Trophoblast cell (in vitro differentiated cells and primary cell): ENCODE measurements at regions not wholly inside any gene's neighbourhood (a gene's known extent, or its start where the extent isn't known, plus 50 kb on each side); places are given as distances from the start of the nearest gene placed in this dataset.

Experiments
- DNase-seq, 2 donors: peaks; one replicate each; pipeline ENCODE4 v3.0.0-alpha.2; 2016
- H2AFZ ChIP-seq: 2 replicates; pipeline ENCODE4 v1.6.1; 2013; ENCODE audit warnings: low read length, moderate library complexity, mild to moderate bottlenecking; ENCODE audit not compliant: insufficient read depth, poor library complexity
- H2AK5ac ChIP-seq: 2 replicates; pipeline ENCODE4 v1.6.1; 2013; ENCODE audit warnings: mild to moderate bottlenecking, low read length
- H2BK120ac ChIP-seq: 2 replicates; pipeline ENCODE4 v1.6.1; 2013; ENCODE audit warnings: low read length, mild to moderate bottlenecking, moderate library complexity; ENCODE audit not compliant: insufficient read depth, poor library complexity
- H2BK12ac ChIP-seq: 2 replicates; pipeline ENCODE4 v1.6.1; 2013; ENCODE audit warnings: mild to moderate bottlenecking, low read length, moderate library complexity
- H2BK5ac ChIP-seq: 2 replicates; pipeline ENCODE4 v1.6.1; 2013; ENCODE audit warnings: low read length, low read depth, moderate library complexity, mild to moderate bottlenecking; ENCODE audit not compliant: poor library complexity
- H3K14ac ChIP-seq: 2 replicates; pipeline ENCODE4 v1.6.1; 2013; ENCODE audit warnings: mild to moderate bottlenecking, low read length
- H3K18ac ChIP-seq: 2 replicates; pipeline ENCODE4 v1.6.1; 2013; ENCODE audit warnings: mild to moderate bottlenecking, low read length
- H3K23ac ChIP-seq: 2 replicates; pipeline ENCODE4 v1.6.1; 2013; ENCODE audit warnings: low read length
- H3K27ac ChIP-seq: 2 replicates; pipeline ENCODE4 v1.5.1; 2013; ENCODE audit warnings: low read depth, mild to moderate bottlenecking, inconsistent platforms, low read length, moderate library complexity
- H3K27me3 ChIP-seq: 2 replicates; pipeline ENCODE4 v1.6.1; 2013; ENCODE audit warnings: inconsistent platforms, mild to moderate bottlenecking, low read length, moderate library complexity; ENCODE audit not compliant: insufficient read depth
- H3K36me3 ChIP-seq, 2 experiments: 1 replicate in 1 of 2; 2 replicates in 1 of 2; pipeline ENCODE4 v1.6.1; 2013; ENCODE audit warnings: low read length in 2 of 2, mild to moderate bottlenecking in 2 of 2, moderate library complexity in 1 of 2; ENCODE audit not compliant: insufficient read depth in 2 of 2, control insufficient read depth in 1 of 2
- H3K4ac ChIP-seq: 2 replicates; pipeline ENCODE4 v1.6.1; 2013; ENCODE audit warnings: low read depth, mild to moderate bottlenecking, low read length, moderate library complexity
- H3K4me1 ChIP-seq, 2 experiments: 1 replicate in 1 of 2; 2 replicates in 1 of 2; pipeline ENCODE4 v1.6.1; 2013; ENCODE audit warnings: low read length in 2 of 2, mild to moderate bottlenecking in 2 of 2, moderate library complexity in 1 of 2; ENCODE audit not compliant: insufficient read depth in 2 of 2, control insufficient read depth in 1 of 2
- H3K4me2 ChIP-seq: 2 replicates; pipeline ENCODE4 v1.6.1; 2013; ENCODE audit warnings: inconsistent platforms, mild to moderate bottlenecking, low read length, moderate library complexity
- H3K4me3 ChIP-seq: 2 replicates; pipeline ENCODE4 v1.5.1; 2013; ENCODE audit warnings: mild to moderate bottlenecking, low read depth, low read length, inconsistent platforms
- H3K79me1 ChIP-seq: one replicate; pipeline ENCODE4 v1.6.1; 2013; ENCODE audit warnings: low read length
- H3K79me2 ChIP-seq: 2 replicates; pipeline ENCODE4 v1.6.1; 2013; ENCODE audit warnings: low read length, mild to moderate bottlenecking; ENCODE audit not compliant: control insufficient read depth, insufficient read depth, poor library complexity
- H3K9ac ChIP-seq: 2 replicates; pipeline ENCODE4 v1.6.1; 2013; ENCODE audit warnings: mild to moderate bottlenecking, low read length
- H3K9me3 ChIP-seq: 2 replicates; pipeline ENCODE4 v1.6.1; 2013; ENCODE audit warnings: low read depth, mild to moderate bottlenecking, control low read depth, inconsistent platforms, low read length; ENCODE audit not compliant: insufficient read depth
- H4K12ac ChIP-seq: 2 replicates; pipeline ENCODE4 v1.6.1; 2013; ENCODE audit warnings: low read depth, mild to moderate bottlenecking, low read length, moderate library complexity
- H4K8ac ChIP-seq: 2 replicates; pipeline ENCODE4 v1.6.1; 2013; ENCODE audit warnings: low read depth, mild to moderate bottlenecking, low read length, moderate library complexity
- H4K91ac ChIP-seq: one replicate; pipeline ENCODE4 v1.6.1; 2013; ENCODE audit warnings: low read depth, mild to moderate bottlenecking, low read length, moderate library complexity
- WGBS: extraction: QIAGEN DNeasy Blood & Tissue Kit; methylation state at CpG from one replicate; pipeline ENCODE4 v1.1.7; 2013; ENCODE audit warnings: missing lambda C conversion rate; ENCODE audit not compliant: insufficient read length, insufficient coverage; ENCODE audit errors: extremely low coverage; 5-methylcytosine and 5-hydroxymethylcytosine counted together

DNA sequence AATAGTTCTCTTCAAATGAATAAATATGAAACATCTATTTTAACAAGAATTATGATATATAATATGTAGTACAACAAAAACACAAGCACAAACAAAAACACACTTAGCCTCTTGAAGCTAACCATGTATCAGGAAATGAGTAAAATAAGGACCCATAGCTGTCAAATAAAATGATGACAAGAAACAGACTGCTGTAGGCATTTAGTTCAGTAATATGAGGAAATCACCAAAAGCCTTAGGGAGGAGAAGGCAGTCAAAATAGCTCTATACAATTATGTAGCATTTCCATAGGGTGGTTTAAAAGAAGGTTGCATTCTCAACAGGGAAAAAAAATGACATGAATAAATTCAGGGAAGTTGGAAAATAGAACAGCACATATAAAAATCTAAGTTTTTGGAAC, 163.4 kb downstream of the PCDH20 start:
- no peak overlapping the region for H3K14ac ChIP-seq
- no peak overlapping the region for H2AFZ ChIP-seq
- no peak overlapping the region for H3K4me3 ChIP-seq
- H3K27ac ChIP-seq, result no peak overlapping the region
- H3K79me2 ChIP-seq, result no peaks in the 10 kb centered on the region
- H2BK120ac ChIP-seq, result no peak overlapping the region
- no peak overlapping the region for H3K4me2 ChIP-seq
- no peak overlapping the region for H4K91ac ChIP-seq
- H3K79me1 ChIP-seq, result peaks cover 2% of the 10 kb centered on the region
- peaks cover 0 to 3% of the 10 kb centered on the region in 2 experiments for H3K4me1 ChIP-seq
- H3K18ac ChIP-seq, result no peak overlapping the region
- no peak overlapping the region for H3K4ac ChIP-seq
- no peak overlapping the region for H2BK5ac ChIP-seq
- H4K8ac ChIP-seq, result no peak overlapping the region
- H3K23ac ChIP-seq, result no peak overlapping the region
- H3K9ac ChIP-seq, result no peak overlapping the region
- H3K9me3 ChIP-seq, result no peaks in the 10 kb centered on the region
- no peak overlapping the region for H2BK12ac ChIP-seq
- DNase-seq, result no peak
- no peaks in the 10 kb centered on the region for H3K27me3 ChIP-seq
- no peaks in the 10 kb centered on the region for H3K36me3 ChIP-seq
- H2AK5ac ChIP-seq, result no peak overlapping the region
- no peak overlapping the region for H4K12ac ChIP-seq

DNA sequence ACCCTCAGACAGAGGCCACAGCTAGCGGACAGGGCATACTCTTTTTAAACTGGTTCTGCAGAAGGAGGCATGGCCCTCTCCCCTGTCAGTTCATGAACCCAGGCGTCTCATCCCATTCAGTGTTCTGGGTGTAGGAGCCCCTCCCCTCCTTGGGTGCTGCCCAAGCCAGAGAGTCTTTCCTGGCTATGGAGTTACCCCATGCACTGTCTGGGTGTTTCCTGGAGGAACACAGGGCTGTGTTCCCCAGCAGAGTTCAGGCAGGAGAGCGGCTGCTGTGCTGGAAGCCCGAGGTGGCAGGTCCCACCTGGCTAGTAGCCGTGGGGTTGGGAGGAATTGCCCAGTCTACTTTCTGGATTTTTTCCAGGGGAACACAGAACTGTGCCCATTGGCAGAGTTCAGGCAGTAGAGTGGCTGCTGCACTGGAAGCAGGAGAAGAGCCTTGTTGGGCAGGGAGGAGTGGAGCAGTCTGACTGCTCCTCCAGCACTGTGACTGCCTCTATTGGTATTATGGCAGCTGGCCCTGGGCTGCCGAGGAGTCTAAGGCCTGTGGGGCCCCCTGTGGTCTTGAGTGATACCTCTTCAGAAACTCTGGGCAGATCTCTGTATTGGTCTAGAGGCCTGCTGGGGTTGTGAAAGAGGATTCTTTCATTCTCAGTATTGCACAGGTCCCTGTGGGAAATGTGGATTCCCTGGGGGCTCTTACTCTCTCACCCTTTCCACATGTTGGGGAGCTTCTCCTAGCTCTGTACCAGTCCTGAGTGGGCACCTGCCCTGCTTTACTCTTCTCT, 168.3 kb downstream of the PCDH20 start:
- DNase-seq, result no peak

DNA sequence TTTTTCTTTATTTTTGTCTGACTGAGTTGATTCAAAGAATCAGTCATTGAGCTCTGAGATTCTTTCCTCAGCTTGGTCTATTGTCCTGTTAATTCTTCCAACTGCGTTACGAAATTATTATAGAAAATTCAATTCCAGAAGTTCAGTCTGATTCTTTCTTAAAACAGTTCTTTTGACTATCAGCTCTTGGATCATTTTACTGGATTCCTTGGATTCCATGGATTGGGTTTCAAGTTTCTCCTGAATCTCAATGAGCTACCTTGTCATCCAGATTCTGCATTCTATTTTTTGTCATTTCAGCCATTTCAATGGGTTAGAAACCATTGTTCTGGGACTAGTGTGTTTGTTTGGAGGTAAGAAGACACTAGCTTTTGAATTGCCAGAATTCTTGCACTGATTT, 169.3 kb downstream of the PCDH20 start:
- H4K8ac ChIP-seq, result no peak overlapping the region
- peaks cover 5% of the 10 kb centered on the region for H3K79me1 ChIP-seq
- H3K4me3 ChIP-seq, result no peak overlapping the region
- no peak overlapping the region for H4K91ac ChIP-seq
- H3K4me1 ChIP-seq, result peaks cover 4 to 8% of the 10 kb centered on the region in 2 experiments
- H2BK5ac ChIP-seq, result no peak overlapping the region
- H3K79me2 ChIP-seq, result no peaks in the 10 kb centered on the region
- no peak overlapping the region for H2AFZ ChIP-seq
- no peaks in the 10 kb centered on the region for H3K9me3 ChIP-seq
- DNase-seq, result no peak
- H3K4ac ChIP-seq, result no peak overlapping the region
- no peak overlapping the region for H3K14ac ChIP-seq
- no peak overlapping the region for H2BK120ac ChIP-seq
- H2BK12ac ChIP-seq, result no peak overlapping the region
- no peak overlapping the region for H3K18ac ChIP-seq
- H3K23ac ChIP-seq, result no peak overlapping the region
- H3K27me3 ChIP-seq, result no peaks in the 10 kb centered on the region
- H3K36me3 ChIP-seq, result no peaks in the 10 kb centered on the region
- peak overlapping the region; percentile 31 for H3K27ac ChIP-seq
- no peak overlapping the region for H4K12ac ChIP-seq
- no peak overlapping the region for H2AK5ac ChIP-seq
- no CpG with 5 or more reads among the region's 2 CpGs for WGBS
- no peak overlapping the region for H3K9ac ChIP-seq
- H3K4me2 ChIP-seq, result no peak overlapping the region

More for the DNA sequence above, 168.3 kb downstream of the PCDH20 start:
- no peak overlapping the region for H4K8ac ChIP-seq
- WGBS, result no CpG with 5 or more reads among the region's 6 CpGs
- no peaks in the 10 kb centered on the region for H3K9me3 ChIP-seq
- no peak overlapping the region for H3K23ac ChIP-seq
- no peak overlapping the region for H4K12ac ChIP-seq
- no peak overlapping the region for H3K4ac ChIP-seq
- H3K9ac ChIP-seq, result no peak overlapping the region
- H3K79me2 ChIP-seq, result no peaks in the 10 kb centered on the region
- H3K4me2 ChIP-seq, result no peak overlapping the region
- peak overlapping the region; percentile 6 for H3K14ac ChIP-seq
- peaks cover 5% of the 10 kb centered on the region for H3K79me1 ChIP-seq
- H2BK120ac ChIP-seq, result no peak overlapping the region
- no peak overlapping the region for H3K27ac ChIP-seq
- peak overlapping the region; percentile 82 for H2BK12ac ChIP-seq
- peak overlapping the region; percentile 12 for H2AK5ac ChIP-seq
- H3K4me3 ChIP-seq, result no peak overlapping the region
- no peak overlapping the region for H3K18ac ChIP-seq
- no peak overlapping the region for H4K91ac ChIP-seq
- no peak overlapping the region for H2AFZ ChIP-seq
- peaks cover 4 to 8% of the 10 kb centered on the region in 2 experiments for H3K4me1 ChIP-seq
- H3K36me3 ChIP-seq, result no peaks in the 10 kb centered on the region
- no peaks in the 10 kb centered on the region for H3K27me3 ChIP-seq
- no peak overlapping the region for H2BK5ac ChIP-seq

DNA sequence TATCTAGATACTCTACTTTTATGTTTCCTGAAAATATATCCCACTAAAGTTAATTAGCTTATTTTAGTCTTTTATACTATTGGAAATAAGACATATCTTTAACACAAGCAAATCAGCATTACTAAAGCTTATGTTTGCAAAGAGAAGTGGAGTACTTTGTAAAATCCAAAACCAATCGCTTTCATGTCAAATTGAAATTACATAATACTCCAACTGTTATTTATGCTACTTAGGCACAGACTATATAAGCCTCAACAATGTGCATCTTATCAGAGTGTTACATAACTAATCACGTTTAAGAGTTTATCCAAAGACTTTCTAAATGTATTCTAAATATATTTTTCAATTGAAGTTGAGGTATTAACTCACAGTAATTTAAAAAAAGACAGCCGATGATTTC, 200.0 kb downstream of the PCDH20 start:
- Histone ChIP-seq H3K4me3 (no peak overlapping the region), H3K4me1 (no peaks in the 10 kb centered on the region), H4K8ac (no peak overlapping the region), H3K4ac (no peak overlapping the region), H3K27me3 (no peaks in the 10 kb centered on the region), H3K14ac (no peak overlapping the region), H2AK5ac (no peak overlapping the region), H2AFZ (no peak overlapping the region), H4K12ac (no peak overlapping the region), H2BK5ac (no peak overlapping the region), H2BK120ac (no peak overlapping the region), H3K36me3 (no peaks in the 10 kb centered on the region), H4K91ac (no peak overlapping the region), H3K9me3 (no peaks in the 10 kb centered on the region), H3K4me2 (no peak overlapping the region), H3K79me1 (no peaks in the 10 kb centered on the region), H3K23ac (no peak overlapping the region), H2BK12ac (no peak overlapping the region), H3K27ac (no peak overlapping the region), H3K18ac (no peak overlapping the region), H3K79me2 (no peaks in the 10 kb centered on the region), H3K9ac (no peak overlapping the region)
- DNase-seq, result no peak
- no CpG with 5 or more reads among the region's 3 CpGs for WGBS
